HUES48 (cell line): ENCODE measurements at regions not wholly inside any gene's neighbourhood (a gene's known extent, or its start where the extent isn't known, plus 50 kb on each side); places are given as distances from the start of the nearest gene placed in this dataset.
"Not testable (repeated sequence)": the region's sequence is repeated elsewhere in the genome, so short reads cannot be mapped to it uniquely, and the experiment has no call there.

ENCODE experiments used
- H3K27ac ChIP-seq: one replicate; pipeline ENCODE4 v1.7.0; 2013; ENCODE audit warnings: low read depth, low read length, inconsistent platforms
- H3K27me3 ChIP-seq: 2 replicates; pipeline ENCODE4 v1.6.1; 2013; ENCODE audit warnings: mild to moderate bottlenecking, low read length; ENCODE audit not compliant: control insufficient read depth, insufficient read depth
- H3K36me3 ChIP-seq: 2 replicates; pipeline ENCODE4 v1.6.1; 2013; ENCODE audit warnings: low read length; ENCODE audit not compliant: control insufficient read depth, insufficient read depth
- H3K4me1 ChIP-seq: 2 replicates; pipeline ENCODE4 v1.6.1; 2013; ENCODE audit warnings: mild to moderate bottlenecking, low read length; ENCODE audit not compliant: control insufficient read depth, insufficient read depth
- H3K4me3 ChIP-seq: 2 replicates; pipeline ENCODE4 v1.5.1; 2013; ENCODE audit warnings: mild to moderate bottlenecking, low read depth, low read length
- H3K9ac ChIP-seq: 2 replicates; pipeline ENCODE4 v1.6.1; 2013; ENCODE audit warnings: mild to moderate bottlenecking, low read depth, low read length, moderate library complexity
- H3K9me3 ChIP-seq: 2 replicates; pipeline ENCODE4 v1.6.1; 2013; ENCODE audit warnings: low read length; ENCODE audit not compliant: control insufficient read depth, insufficient read depth

- H3K4me3 ChIP-seq: no peak overlapping the region
- no peak overlapping the region for H3K27ac ChIP-seq
- H3K9ac ChIP-seq: no peak overlapping the region
- H3K36me3 ChIP-seq: no peaks in the 10 kb centered on the region
- H3K27me3 ChIP-seq: no peaks in the 10 kb centered on the region
- no peaks in the 10 kb centered on the region for H3K9me3 ChIP-seq
- no peaks in the 10 kb centered on the region for H3K4me1 ChIP-seq
Measured at GRCh38 chr9:82417501-82417900, 428.9 kb downstream of the SPATA31D1 start.

GRCh38 chr9:82418334-82418733 is 429.8 kb downstream of the SPATA31D1 start:
- Histone ChIP-seq H3K9me3 (no peaks in the 10 kb centered on the region), H3K36me3 (no peaks in the 10 kb centered on the region), H3K4me3 (no peak overlapping the region), H3K27me3 (no peaks in the 10 kb centered on the region), H3K9ac (no peak overlapping the region), H3K27ac (no peak overlapping the region), H3K4me1 (no peaks in the 10 kb centered on the region)

GRCh38 chr9:82419696-82420486 is 431.3 kb downstream of the SPATA31D1 start:
- Histone ChIP-seq H3K4me1 (no peaks in the 10 kb centered on the region), H3K36me3 (no peaks in the 10 kb centered on the region), H3K9ac (no peak overlapping the region), H3K9me3 (no peaks in the 10 kb centered on the region), H3K27ac (no peak overlapping the region), H3K27me3 (no peaks in the 10 kb centered on the region), H3K4me3 (no peak overlapping the region)

- H3K4me1 ChIP-seq: no peaks in the 10 kb centered on the region
- no peak overlapping the region for H3K4me3 ChIP-seq
- no peak overlapping the region for H3K27ac ChIP-seq
- H3K9ac ChIP-seq: no peak overlapping the region
- H3K36me3 ChIP-seq: no peaks in the 10 kb centered on the region
- H3K9me3 ChIP-seq: no peaks in the 10 kb centered on the region
- no peaks in the 10 kb centered on the region for H3K27me3 ChIP-seq
Measured at GRCh38 chr9:82421498-82421897, 432.9 kb downstream of the SPATA31D1 start.

- Histone ChIP-seq H3K27me3 (no peaks in the 10 kb centered on the region), H3K36me3 (no peaks in the 10 kb centered on the region), H3K9ac (no peak overlapping the region)
Measured at GRCh38 chr9:82423700-82424099, 435.1 kb downstream of the SPATA31D1 start.

GRCh38 chr9:82424599-82425120 is 436.1 kb downstream of the SPATA31D1 start:
- Histone ChIP-seq H3K27ac (no peak overlapping the region), H3K4me3 (no peak overlapping the region), H3K9ac (no peak overlapping the region), H3K36me3 (no peaks in the 10 kb centered on the region), H3K4me1 (no peaks in the 10 kb centered on the region), H3K9me3 (no peaks in the 10 kb centered on the region), H3K27me3 (no peaks in the 10 kb centered on the region)

More at GRCh38 chr9:82423700-82424099, 435.1 kb downstream of the SPATA31D1 start:
- Histone ChIP-seq H3K4me1 (no peaks in the 10 kb centered on the region), H3K9me3 (no peaks in the 10 kb centered on the region), H3K4me3 (no peak overlapping the region), H3K27ac (no peak overlapping the region)

GRCh38 chr9:82431121-82431520 is 442.5 kb downstream of the SPATA31D1 start:
- H3K27me3 ChIP-seq: no peaks in the 10 kb centered on the region
- H3K9ac ChIP-seq: no peak overlapping the region
- no peaks in the 10 kb centered on the region; the same call in 1 of the 2 replicates for H3K9me3 ChIP-seq
- no peaks in the 10 kb centered on the region for H3K36me3 ChIP-seq
- no peaks in the 10 kb centered on the region for H3K4me1 ChIP-seq
- no peak overlapping the region for H3K4me3 ChIP-seq
- no peak overlapping the region for H3K27ac ChIP-seq

- H3K9ac ChIP-seq, H3K9me3 ChIP-seq, H3K27me3 ChIP-seq, H3K4me1 ChIP-seq, H3K27ac ChIP-seq, H3K4me3 ChIP-seq, H3K36me3 ChIP-seq: not testable (repeated sequence)
Measured at GRCh38 chr9:82433290-82433931, 444.8 kb downstream of the SPATA31D1 start.

GRCh38 chr9:82436475-82436874 is 447.9 kb downstream of the SPATA31D1 start:
- no peaks in the 10 kb centered on the region for H3K27me3 ChIP-seq
- H3K9me3 ChIP-seq: peaks cover 35% of the 10 kb centered on the region
- H3K36me3 ChIP-seq: no peaks in the 10 kb centered on the region
- H3K4me3 ChIP-seq: no peak overlapping the region
- H3K4me1 ChIP-seq: no peaks in the 10 kb centered on the region
- no peak overlapping the region for H3K27ac ChIP-seq
- no peak overlapping the region for H3K9ac ChIP-seq

GRCh38 chr9:82437183-82437582 is 448.6 kb downstream of the SPATA31D1 start:
- not testable (repeated sequence) for H3K27me3 ChIP-seq, H3K4me1 ChIP-seq

GRCh38 chr9:82438581-82438980 is 450.0 kb downstream of the SPATA31D1 start:
- Histone ChIP-seq H3K27me3 (no peaks in the 10 kb centered on the region), H3K27ac (no peak overlapping the region), H3K4me1 (no peaks in the 10 kb centered on the region), H3K9ac (no peak overlapping the region), H3K36me3 (no peaks in the 10 kb centered on the region), H3K4me3 (no peak overlapping the region), H3K9me3 (peaks cover 46% of the 10 kb centered on the region)

More at GRCh38 chr9:82437183-82437582, 448.6 kb downstream of the SPATA31D1 start:
- peaks cover 41% of the 10 kb centered on the region for H3K9me3 ChIP-seq
- not testable (repeated sequence) for H3K9ac ChIP-seq, H3K27ac ChIP-seq, H3K4me3 ChIP-seq, H3K36me3 ChIP-seq
